Stimulated activated CD4-positive, alpha-beta T cell treated with anti-CD3 and anti-CD28 coated beads, Interleukin-4, amount 100 ng/mL, for 48 hours (primary cell): ENCODE measurements at regions not wholly inside any gene's neighbourhood (a gene's known extent, or its start where the extent isn't known, plus 50 kb on each side); places are given as distances from the start of the nearest gene placed in this dataset.
"Not testable (repeated sequence)": the region's sequence is repeated elsewhere in the genome, so short reads cannot be mapped to it uniquely, and the experiment has no call there.

ENCODE experiments used
- DNase-seq, 2 donors: peaks; one replicate each; pipeline ENCODE4 v3.0.0-alpha.2; 2020; ENCODE audit warnings: low read depth in 2 of 2

DNA sequence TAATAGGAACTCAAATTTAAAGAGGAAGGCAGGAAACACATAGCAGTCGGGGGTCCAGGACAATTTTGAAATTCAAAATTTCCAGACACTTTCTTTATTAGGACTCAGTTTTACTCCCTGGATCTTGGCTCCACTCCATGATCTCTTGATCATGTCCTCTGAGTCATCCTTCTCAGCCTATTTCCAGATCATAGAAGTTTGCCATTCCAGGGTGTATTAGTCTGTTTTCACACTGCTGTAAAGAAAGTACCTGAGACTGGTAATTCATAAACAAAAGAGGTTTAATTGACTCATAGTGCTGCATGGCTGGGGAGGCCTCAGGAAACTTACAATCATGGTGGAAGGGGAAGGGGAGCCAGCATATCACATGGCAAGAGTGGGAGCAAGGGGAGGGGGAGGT, 564.7 kb upstream of the ACTRT1 start:
- DNase-seq = no peak

DNA sequence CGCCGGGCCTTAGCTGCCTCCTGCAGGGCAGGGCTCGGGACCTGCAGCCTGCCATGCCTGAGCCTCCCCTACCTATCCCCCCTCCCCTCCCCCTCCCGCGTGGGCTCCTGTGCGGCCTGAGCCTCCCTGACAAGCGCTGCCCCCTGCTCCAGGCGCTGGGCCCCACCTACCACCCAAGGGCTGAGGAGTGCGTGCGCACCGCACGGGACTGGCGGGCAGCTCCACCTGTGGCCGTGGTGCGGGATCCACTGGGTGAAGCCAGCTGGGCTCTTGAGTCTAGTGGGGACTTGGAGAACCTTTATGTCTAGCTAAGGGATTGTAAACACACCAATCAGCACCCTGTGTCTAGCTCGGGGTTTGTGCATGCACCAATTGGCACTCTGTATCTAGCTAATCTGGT, 554.6 kb upstream of the ACTRT1 start:
- DNase-seq = not testable (repeated sequence)

DNA sequence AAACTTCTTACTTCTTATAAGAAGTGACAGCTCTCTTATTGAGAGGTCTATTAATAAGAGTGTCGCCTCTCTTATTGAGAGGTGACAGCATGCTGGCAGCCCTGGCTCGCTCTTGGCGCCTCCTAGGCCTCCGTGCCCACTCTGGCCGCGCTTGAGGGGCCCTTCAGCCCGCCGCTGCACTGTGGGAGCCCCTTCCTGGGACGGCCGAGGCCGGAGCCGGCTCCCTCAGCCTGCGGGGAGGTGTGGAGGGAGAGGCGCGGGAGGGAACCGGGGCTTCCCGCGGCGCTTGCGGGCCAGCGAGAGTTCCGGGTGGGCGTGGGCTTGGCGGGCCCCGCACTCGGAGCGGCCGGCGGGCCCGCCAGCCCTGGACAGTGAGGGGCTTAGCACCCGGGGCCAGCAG, 554.2 kb upstream of the ACTRT1 start:
- not testable (repeated sequence) for DNase-seq

DNA sequence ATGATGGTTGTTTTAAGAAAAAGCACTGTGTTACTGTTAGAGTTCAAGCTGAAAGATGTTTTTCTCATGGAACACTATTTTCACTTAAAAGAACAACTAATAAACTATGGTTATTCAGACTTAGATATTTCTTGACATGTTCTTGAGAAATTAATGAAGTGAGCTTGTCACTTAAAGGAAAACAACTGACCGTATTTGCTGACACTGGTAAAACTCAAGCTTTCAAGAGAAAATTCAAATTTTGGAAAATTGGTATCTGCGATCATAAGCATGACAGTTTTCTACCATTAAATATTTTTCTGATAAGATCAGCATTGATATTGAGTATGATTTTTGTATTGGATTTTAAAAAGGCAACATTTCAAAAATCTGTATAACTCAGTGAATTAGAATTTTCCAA, 549.5 kb upstream of the ACTRT1 start:
- no peak for DNase-seq

DNA sequence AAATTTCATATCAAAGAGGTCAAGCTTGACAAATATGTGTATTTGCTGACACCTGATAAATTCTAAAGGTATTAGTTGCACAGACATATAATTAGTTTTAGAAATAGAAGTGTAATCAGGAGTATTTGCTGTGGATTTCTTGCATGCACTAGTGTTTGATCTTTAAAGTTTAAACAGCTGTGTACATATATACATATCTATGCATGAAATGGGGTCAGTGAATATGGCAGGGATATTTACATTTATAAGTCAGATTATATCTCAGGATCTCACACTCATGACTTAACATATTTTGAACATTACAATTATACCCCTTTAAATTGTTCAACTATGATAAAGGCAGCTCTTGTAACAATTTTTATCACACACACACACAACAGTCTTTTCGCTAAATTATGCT, 547.4 kb upstream of the ACTRT1 start:
- no peak for DNase-seq

DNA sequence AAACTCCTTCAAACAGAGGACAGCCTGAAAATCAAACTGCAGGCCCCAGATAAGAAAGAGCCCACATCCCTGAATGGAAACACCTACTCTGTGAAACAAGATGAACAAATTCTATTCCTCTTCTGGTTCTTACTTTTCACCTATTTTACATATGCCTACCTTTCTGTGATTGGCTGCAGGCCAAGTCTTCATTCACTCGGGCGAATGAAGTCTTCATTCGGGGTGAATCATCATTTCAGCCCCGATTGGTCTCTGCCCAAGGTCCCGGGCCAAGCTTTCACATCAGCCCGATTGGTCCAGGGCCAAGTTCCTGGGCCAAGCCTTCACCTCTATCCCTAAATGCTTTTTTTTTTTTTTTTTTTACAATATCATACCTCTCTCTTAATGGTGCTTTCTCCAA, 529.8 kb upstream of the ACTRT1 start:
- DNase-seq = no peak

GRCh38 chrX:128581615-128582014, 529.4 kb upstream of the ACTRT1 start:
- DNase-seq = no peak

GRCh38 chrX:128543114-128543513, 490.9 kb upstream of the ACTRT1 start:
- DNase-seq = no peak

DNA sequence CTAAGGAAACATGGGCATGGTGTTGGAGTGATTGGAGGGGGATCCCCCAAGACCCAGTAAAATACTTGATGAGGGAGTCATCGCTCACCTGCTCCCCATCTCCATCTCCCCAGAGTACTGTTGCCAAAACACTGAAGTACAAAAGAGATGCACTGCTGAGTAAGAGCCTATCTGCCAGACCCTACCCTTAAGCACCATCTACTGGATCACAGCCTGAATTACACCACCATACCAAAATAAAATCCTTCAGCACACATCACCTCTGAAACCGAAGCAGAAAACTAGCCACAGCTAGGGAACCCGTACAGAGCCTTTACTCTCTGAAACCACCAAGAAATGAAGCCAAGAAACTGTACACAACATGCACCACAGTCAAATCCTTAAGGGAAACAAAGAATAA, 466.3 kb upstream of the ACTRT1 start:
- no peak for DNase-seq

DNA sequence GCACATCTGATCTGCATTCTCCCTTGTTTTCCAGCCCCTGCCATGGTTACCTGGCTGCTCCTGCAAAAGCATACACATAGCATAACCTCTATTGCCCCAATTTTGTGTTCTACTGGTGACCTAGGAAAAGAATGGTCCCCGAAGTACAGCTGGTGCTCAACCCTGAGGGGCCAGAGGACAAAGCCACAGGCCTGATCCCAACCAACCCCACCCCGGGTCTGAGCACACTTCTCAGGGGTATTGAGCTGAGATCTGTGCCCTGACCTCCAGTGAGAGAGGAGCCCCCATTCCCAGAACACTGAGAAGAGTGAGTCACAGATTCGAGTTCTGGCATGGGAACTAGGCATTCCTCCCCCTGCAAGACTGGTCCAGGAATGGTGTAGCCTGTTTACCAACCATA, 465.5 kb upstream of the ACTRT1 start:
- no peak for DNase-seq

DNA sequence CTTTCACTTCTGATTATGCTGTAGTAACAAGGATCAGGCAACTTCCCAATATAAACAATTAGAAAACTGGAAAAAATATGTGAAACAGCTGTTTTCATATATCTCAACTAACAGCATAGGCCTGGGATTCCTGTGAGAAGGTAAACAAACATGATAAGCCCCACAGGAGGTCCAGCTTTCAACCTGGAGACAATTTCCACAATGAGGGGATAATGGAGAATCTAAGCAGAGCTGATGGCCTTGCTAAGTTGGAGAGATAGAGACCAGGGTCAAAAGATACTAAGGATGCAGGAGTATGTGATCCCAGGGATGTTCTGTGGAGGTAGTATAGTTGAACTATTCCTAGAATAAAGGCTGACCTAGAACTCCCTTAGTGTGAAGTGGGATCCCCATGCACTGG, 452.3 kb upstream of the ACTRT1 start:
- DNase-seq = no peak

GRCh38 chrX:128464116-128464515, 411.9 kb upstream of the ACTRT1 start:
- DNase-seq = no peak

DNA sequence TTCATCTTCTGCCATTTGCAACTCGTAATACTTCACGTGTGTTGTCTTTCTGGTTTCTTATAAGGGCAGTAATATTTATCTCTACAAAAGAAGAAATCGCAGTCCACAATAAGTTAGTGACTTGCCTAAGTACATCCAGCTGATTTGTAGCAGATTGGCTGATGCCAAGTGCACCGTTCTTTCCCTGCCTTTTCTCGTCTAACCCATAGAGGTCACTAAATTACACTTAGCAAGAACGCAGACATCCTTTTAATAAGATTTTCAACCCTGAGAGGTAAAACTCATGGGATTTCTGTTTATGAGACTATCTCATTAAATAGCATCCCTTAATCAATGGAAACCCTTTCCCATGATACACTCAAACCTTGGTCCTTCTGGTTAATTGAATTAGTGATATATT, 408.6 kb upstream of the ACTRT1 start:
- DNase-seq = no peak

- DNase-seq = no peak
These were observed 406.7 kb upstream of the ACTRT1 start for GRCh38 chrX:128458888-128459287.

- no peak for DNase-seq
These were observed 405.5 kb upstream of the ACTRT1 start for GRCh38 chrX:128457674-128458073.

GRCh38 chrX:128439159-128439558, 387.0 kb upstream of the ACTRT1 start:
- no peak for DNase-seq

GRCh38 chrX:128438082-128438481, 385.9 kb upstream of the ACTRT1 start:
- DNase-seq = no peak

GRCh38 chrX:128436397-128437103, 384.3 kb upstream of the ACTRT1 start:
- no peak for DNase-seq

DNA sequence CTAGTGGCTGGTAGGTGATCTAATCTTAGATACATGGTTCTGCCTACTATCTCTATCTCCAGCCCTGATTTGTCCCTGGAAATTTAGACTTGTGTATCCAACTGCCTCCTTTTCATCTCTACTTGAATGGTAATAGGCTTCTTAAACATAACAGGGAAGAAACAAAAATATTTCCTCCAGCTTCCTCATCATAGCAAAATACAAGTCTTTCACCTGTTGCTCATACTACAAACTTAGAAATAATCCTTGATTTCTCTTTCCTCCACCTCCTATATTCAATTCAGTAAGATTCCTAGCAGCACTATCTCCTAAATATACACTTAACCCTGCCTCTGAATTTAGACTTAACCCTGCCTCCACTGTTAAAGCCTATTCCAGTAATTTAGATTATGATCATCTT, 373.3 kb upstream of the ACTRT1 start:
- DNase-seq = no peak

GRCh38 chrX:128408842-128409241, 356.6 kb upstream of the ACTRT1 start:
- DNase-seq = no peak

DNA sequence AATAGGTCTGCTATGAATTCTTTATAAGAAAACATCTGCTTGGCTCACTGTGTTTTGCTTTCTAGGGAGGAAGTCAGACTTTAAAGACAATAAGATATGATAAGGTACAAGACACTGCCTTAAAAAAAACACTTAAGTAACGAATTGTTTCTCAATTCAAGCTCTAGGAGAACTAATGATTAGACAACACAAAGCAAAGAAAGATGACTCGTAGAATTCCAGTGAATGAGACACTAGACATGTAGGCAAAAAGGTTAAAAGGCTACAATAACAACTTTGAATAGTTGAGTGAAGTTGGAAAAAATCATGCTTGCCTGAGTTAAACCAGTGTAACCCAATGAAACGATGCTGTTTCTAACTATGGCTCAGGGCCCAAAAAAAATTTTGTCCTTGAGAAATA, 344.4 kb upstream of the ACTRT1 start:
- no peak for DNase-seq

GRCh38 chrX:128383846-128384245, 331.6 kb upstream of the ACTRT1 start:
- not testable (repeated sequence) for DNase-seq

DNA sequence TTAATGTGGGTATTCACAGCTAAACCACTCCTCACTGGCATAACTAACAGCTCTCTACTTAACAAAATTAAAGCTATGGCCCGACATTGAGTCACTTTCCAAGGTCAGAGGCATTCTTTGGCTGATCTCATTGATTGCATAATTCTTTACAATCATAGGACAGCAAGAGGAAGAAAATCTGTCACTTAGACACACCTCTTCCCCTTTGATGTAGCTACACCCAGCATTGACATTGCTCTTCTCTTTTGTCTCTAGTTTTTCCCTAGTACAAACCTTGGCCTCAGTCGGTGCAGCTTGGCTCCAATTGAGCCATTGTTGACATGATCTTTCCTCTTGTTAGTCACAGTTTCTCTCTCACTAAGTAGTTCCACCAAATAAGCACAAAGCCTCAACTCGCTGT, 313.3 kb upstream of the ACTRT1 start:
- no peak for DNase-seq

GRCh38 chrX:128335671-128336070, 283.5 kb upstream of the ACTRT1 start:
- DNase-seq = no peak
